Hepatocyte (in vitro differentiated cells): ENCODE measurements at regions not wholly inside any gene's neighbourhood (a gene's known extent, or its start where the extent isn't known, plus 50 kb on each side); places are given as distances from the start of the nearest gene placed in this dataset.

ENCODE experiments used
- EZH2 ChIP-seq: fragments of 200-600 bp; sonication (generic); IDR thresholded peaks from 2 replicates; pipeline ENCODE4 v1.6.1; 2016; ENCODE audit warnings: antibody characterized with exemption, mild to moderate bottlenecking, borderline replicate concordance
- EZH2phosphoT487 ChIP-seq: fragments of 200-600 bp; sonication (generic); IDR thresholded peaks from one replicate; pipeline ENCODE4 v1.6.1; 2018; ENCODE audit warnings: antibody characterized with exemption, mild to moderate bottlenecking, low read depth, moderate library complexity; ENCODE audit not compliant: unreplicated experiment, severe bottlenecking
- TF ChIP-seq, protein P1 (sequence below): fragments of 200-600 bp; sonication (generic); IDR thresholded peaks from 2 replicates; pipeline ENCODE4 v1.5.1; 2016; ENCODE audit warnings: antibody characterized with exemption, mild to moderate bottlenecking; ENCODE audit not compliant: poor library complexity

DNA sequence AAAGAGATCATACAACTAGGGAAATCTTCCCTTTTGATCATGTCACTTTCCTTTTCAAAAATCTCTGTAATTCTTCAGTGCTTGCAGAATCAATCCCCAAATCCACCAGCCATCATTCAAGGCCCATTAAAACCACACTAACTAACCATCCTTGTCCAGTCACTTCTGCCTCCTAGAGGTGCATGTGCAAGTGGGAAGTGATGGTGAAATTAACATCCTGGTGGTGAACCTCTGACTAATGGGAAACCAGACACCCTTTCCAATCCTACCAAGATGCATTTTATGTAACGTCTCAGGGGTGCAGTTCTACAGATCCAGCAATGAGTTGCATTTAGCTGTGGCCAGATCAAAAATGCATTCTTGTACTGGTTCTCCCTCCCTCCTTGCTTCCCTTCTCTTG is 341.8 kb downstream of the RAPGEF2 start:
- TF ChIP-seq, protein P1, sequence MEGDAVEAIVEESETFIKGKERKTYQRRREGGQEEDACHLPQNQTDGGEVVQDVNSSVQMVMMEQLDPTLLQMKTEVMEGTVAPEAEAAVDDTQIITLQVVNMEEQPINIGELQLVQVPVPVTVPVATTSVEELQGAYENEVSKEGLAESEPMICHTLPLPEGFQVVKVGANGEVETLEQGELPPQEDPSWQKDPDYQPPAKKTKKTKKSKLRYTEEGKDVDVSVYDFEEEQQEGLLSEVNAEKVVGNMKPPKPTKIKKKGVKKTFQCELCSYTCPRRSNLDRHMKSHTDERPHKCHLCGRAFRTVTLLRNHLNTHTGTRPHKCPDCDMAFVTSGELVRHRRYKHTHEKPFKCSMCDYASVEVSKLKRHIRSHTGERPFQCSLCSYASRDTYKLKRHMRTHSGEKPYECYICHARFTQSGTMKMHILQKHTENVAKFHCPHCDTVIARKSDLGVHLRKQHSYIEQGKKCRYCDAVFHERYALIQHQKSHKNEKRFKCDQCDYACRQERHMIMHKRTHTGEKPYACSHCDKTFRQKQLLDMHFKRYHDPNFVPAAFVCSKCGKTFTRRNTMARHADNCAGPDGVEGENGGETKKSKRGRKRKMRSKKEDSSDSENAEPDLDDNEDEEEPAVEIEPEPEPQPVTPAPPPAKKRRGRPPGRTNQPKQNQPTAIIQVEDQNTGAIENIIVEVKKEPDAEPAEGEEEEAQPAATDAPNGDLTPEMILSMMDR = no peak
- TF ChIP-seq EZH2 (no peak), EZH2phosphoT487 (no peak)
